CD4-positive, alpha-beta T cell (primary cell): ENCODE measurements at regions not wholly inside any gene's neighbourhood (a gene's known extent, or its start where the extent isn't known, plus 50 kb on each side); places are given as distances from the start of the nearest gene placed in this dataset.

ENCODE experiments used
- ATAC-seq: fragments of 200-7000 bp; cut with Tn5 transposase; one replicate; pipeline ENCODE4 v1.10.0; 2022; ENCODE audit warnings: mild to moderate bottlenecking; ENCODE audit not compliant: poor library complexity
- CTCF ChIA-PET: fragments of 350-600 bp; sonication (Branson Sonifier 250); formaldehyde crosslinking; loops from one replicate; lab custom pipeline; 2021; ENCODE audit warnings: antibody characterized with exemption, inconsistent platforms; lab: Charles Lee
- POLR2A ChIA-PET: fragments of 350-600 bp; sonication (Branson Sonifier 250); formaldehyde crosslinking; loops from one replicate; lab custom pipeline; 2021; ENCODE audit warnings: antibody characterized with exemption, inconsistent platforms; lab: Charles Lee
- DNase-seq, 14 experiments: peaks; one replicate each; pipeline ENCODE4 v3.0.0-alpha.2; 2013 to 2020; ENCODE audit warnings: mixed read lengths in 2 of 14
- H3K27ac ChIP-seq, 2 donors: one replicate each; pipeline versions ENCODE4 v1.5.1 to v1.7.0; 2013; ENCODE audit warnings: low read length in 2 of 2, low read depth in 1 of 2, mild to moderate bottlenecking in 1 of 2
- H3K27me3 ChIP-seq, 2 experiments: 1 replicate in 1 of 2; 2 replicates in 1 of 2; pipeline versions ENCODE4 v1.6.1 to v1.7.0; 2013; ENCODE audit warnings: low read length in 2 of 2, control low read depth in 1 of 2, mild to moderate bottlenecking in 1 of 2, moderate library complexity in 1 of 2; ENCODE audit not compliant: insufficient read depth in 2 of 2, control insufficient read depth in 1 of 2
- H3K36me3 ChIP-seq: one replicate; pipeline ENCODE4 v1.6.1; 2013; ENCODE audit warnings: low read length, control low read depth; ENCODE audit not compliant: insufficient read depth
- H3K4me1 ChIP-seq: one replicate; pipeline ENCODE4 v1.6.1; 2013; ENCODE audit warnings: low read length, control low read depth; ENCODE audit not compliant: insufficient read depth
- H3K4me3 ChIP-seq: one replicate; pipeline ENCODE4 v1.5.1; 2013; ENCODE audit warnings: mild to moderate bottlenecking, low read length, moderate library complexity
- H3K9me3 ChIP-seq, 2 experiments: 1 replicate in 1 of 2; 2 replicates in 1 of 2; pipeline versions ENCODE4 v1.6.1 to v1.7.0; 2013; ENCODE audit warnings: low read length in 2 of 2, mild to moderate bottlenecking in 2 of 2, control low read depth in 1 of 2, moderate library complexity in 1 of 2; ENCODE audit not compliant: control insufficient read depth in 1 of 2, insufficient read depth in 1 of 2
- H3K27ac Mint-ChIP-seq: one replicate; pipeline ENCODE4 v1.8.0; 2020; ENCODE audit warnings: mixed read lengths
- H3K27me3 Mint-ChIP-seq: one replicate; pipeline ENCODE4 v1.8.0; 2021; ENCODE audit warnings: mixed read lengths
- H3K36me3 Mint-ChIP-seq: one replicate; pipeline ENCODE4 v1.8.0; 2021; ENCODE audit warnings: low read depth, mixed read lengths
- H3K4me1 Mint-ChIP-seq: one replicate; pipeline ENCODE4 v1.8.0; 2021; ENCODE audit warnings: low read depth, mixed read lengths
- H3K4me3 Mint-ChIP-seq: one replicate; pipeline ENCODE4 v1.8.0; 2020; ENCODE audit warnings: mild to moderate bottlenecking, mixed read lengths
- H3K9me3 Mint-ChIP-seq: one replicate; pipeline ENCODE4 v1.8.0; 2020; ENCODE audit warnings: mixed read lengths
- CTCF ChIP-seq: fragments of 200-600 bp; IDR thresholded peaks from one replicate; pipeline ENCODE4 v1.8.0; 2022; ENCODE audit warnings: antibody characterized with exemption, mild to moderate bottlenecking
- intact Hi-C, 2 experiments: fragments of 100-400 bp; cut with DNase I in 1 of 2; cut with micrococcal nuclease in 1 of 2; formaldehyde crosslinking; loops; one replicate each; pipeline versions ENCODE4 v1.15.1 to v1.9.0; 2023 to 2025; cut with DNase I, micrococcal nuclease

- ChIA-PET CTCF (no interaction called here), POLR2A (no interaction called here)
- no peak for TF ChIP-seq CTCF
- H3K36me3 Mint-ChIP-seq: no peaks in the 10 kb centered on the region
- H3K27ac ChIP-seq: no peak overlapping the region
- no peak overlapping the region for H3K4me3 ChIP-seq
- no peaks in the 10 kb centered on the region for H3K27me3 Mint-ChIP-seq
- peaks cover 11% of the 10 kb centered on the region for H3K9me3 Mint-ChIP-seq
- H3K4me1 Mint-ChIP-seq: no peaks in the 10 kb centered on the region
- no peaks in the 10 kb centered on the region for H3K4me1 ChIP-seq
- intact Hi-C loops: no loop called here
- peaks cover 0 to 5% of the 10 kb centered on the region in 2 experiments for H3K9me3 ChIP-seq
- H3K4me3 Mint-ChIP-seq: no peak overlapping the region
- no peaks in the 10 kb centered on the region for H3K27me3 ChIP-seq
- no peaks in the 10 kb centered on the region for H3K36me3 ChIP-seq
- ATAC-seq (no peak), DNase-seq (no peak)
- no peak overlapping the region for H3K27ac Mint-ChIP-seq
These were observed 467.1 kb downstream of the NOVA1 start for GRCh38 chr14:26130690-26131089.

DNA sequence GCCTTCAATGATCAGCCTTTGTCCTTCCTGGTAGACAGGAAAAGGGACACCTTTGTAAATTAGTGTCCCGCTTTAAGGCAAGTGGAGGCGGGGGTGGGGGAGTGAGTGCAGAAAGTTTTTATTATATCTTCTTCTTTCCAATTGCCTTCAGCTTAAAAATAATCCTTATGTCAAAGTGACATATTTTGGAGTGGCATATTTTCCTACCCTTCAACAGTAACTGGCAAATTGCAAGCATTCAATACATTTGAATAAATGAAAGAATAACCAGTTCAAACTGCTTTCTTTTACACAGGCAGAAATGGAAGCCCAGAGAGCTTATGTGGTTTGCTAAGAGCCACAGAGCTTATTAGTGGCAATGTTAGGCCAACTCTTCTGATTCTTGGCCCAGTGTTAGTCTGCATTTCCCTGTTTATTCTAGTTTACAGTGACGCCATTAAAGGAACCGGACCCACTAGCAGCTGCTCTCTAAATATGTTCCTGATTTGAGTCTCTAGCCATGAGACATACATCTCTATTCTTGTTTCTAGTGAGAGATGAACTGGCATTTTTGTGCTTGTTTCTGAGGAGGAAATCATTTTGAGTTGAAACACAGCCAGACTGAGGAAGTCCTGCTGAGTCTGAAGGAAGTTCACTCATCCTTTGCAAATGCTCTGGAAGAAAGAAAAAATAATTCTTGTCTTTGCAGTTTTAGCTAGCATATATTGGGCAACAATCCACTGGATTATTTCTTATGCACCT, 468.7 kb downstream of the NOVA1 start:
- H3K4me3 Mint-ChIP-seq: no peak overlapping the region
- H3K9me3 Mint-ChIP-seq: peaks cover 9% of the 10 kb centered on the region

GRCh38 chr14:26124896-26125438, 472.9 kb downstream of the NOVA1 start:
- no peaks in the 10 kb centered on the region for H3K36me3 ChIP-seq
- H3K27me3 ChIP-seq: no peaks in the 10 kb centered on the region
- no peaks in the 10 kb centered on the region for H3K36me3 Mint-ChIP-seq
- ChIA-PET POLR2A (no interaction called here), CTCF (no interaction called here)
- DNase-seq: no peak
- H3K4me3 ChIP-seq: no peak overlapping the region
- H3K27ac ChIP-seq: no peak overlapping the region
- no peak for ATAC-seq
- H3K4me1 ChIP-seq: no peaks in the 10 kb centered on the region
- peaks cover 0 to 5% of the 10 kb centered on the region in 2 experiments for H3K9me3 ChIP-seq
- H3K9me3 Mint-ChIP-seq: peaks cover 8% of the 10 kb centered on the region
- H3K27me3 Mint-ChIP-seq: no peaks in the 10 kb centered on the region
- TF ChIP-seq CTCF: no peak
- H3K4me3 Mint-ChIP-seq: no peak overlapping the region
- H3K4me1 Mint-ChIP-seq: no peaks in the 10 kb centered on the region
- intact Hi-C loops: no loop called here
- no peak overlapping the region for H3K27ac Mint-ChIP-seq

More for the DNA sequence above, 468.7 kb downstream of the NOVA1 start:
- POLR2A ChIA-PET: no interaction called here
- no peaks in the 10 kb centered on the region for H3K4me1 Mint-ChIP-seq
- H3K27me3 Mint-ChIP-seq: no peaks in the 10 kb centered on the region
- no peaks in the 10 kb centered on the region for H3K4me1 ChIP-seq
- DNase-seq (no peak), ATAC-seq (no peak)
- H3K27ac ChIP-seq: no peak overlapping the region
- no peak for TF ChIP-seq CTCF
- H3K27me3 ChIP-seq: no peaks in the 10 kb centered on the region
- no peaks in the 10 kb centered on the region for H3K36me3 ChIP-seq
- CTCF ChIA-PET: no interaction called here
- no peak overlapping the region for H3K27ac Mint-ChIP-seq
- peaks cover 0 to 5% of the 10 kb centered on the region in 2 experiments for H3K9me3 ChIP-seq
- no peak overlapping the region for H3K4me3 ChIP-seq
- intact Hi-C loops: no loop called here
- H3K36me3 Mint-ChIP-seq: no peaks in the 10 kb centered on the region
